Tibial nerve (tissue), 3 donors: ENCODE measurements at regions not wholly inside any gene's neighbourhood (a gene's known extent, or its start where the extent isn't known, plus 50 kb on each side); places are given as distances from the start of the nearest gene placed in this dataset.

Source experiments
- CTCF ChIP-seq, 5 experiments: fragments of 200-600 bp in 3 of 5; fragments of 450-650 bp in 2 of 5; sonication (generic) in 3 of 5; IDR thresholded peaks; one replicate each; pipeline ENCODE4 v1.5.1; 2016 to 2019; ENCODE audit warnings: antibody characterized with exemption in 5 of 5, mild to moderate bottlenecking in 3 of 5, moderate library complexity in 2 of 5
- POLR2A ChIP-seq, 2 donors: fragments of 450-650 bp; IDR thresholded peaks; one replicate each; pipeline ENCODE4 v1.6.1; 2017; ENCODE audit warnings: antibody characterized with exemption in 2 of 2, mild to moderate bottlenecking in 2 of 2, moderate library complexity in 2 of 2

- no peak for TF ChIP-seq CTCF (IDR thresholded peaks at IDR 0.05)
- no peak for TF ChIP-seq POLR2A (IDR thresholded peaks at IDR 0.05)
Observed at GRCh38 chr2:193883820-193884219, 1689.1 kb upstream of the TMEFF2 start.
